ENCODE measurements at regions not wholly inside any gene's neighbourhood (a gene's known extent, or its start where the extent isn't known, plus 50 kb on each side); places are given as distances from the start of the nearest gene placed in this dataset.
"Not testable (repeated sequence)": the region's sequence is repeated elsewhere in the genome, so short reads cannot be mapped to it uniquely, and the experiment has no call there.

- DNase-seq (ENCODE audit: extremely low read depth in 1 of 2, low read depth in 1 of 2) = no peak
These were observed 367.0 kb downstream of the FOXL1 start for GRCh38 chr16:86945166-86945900.

- no peak for DNase-seq (ENCODE audit: extremely low read depth in 1 of 2, low read depth in 1 of 2)
These were observed 368.0 kb downstream of the FOXL1 start for GRCh38 chr16:86946396-86946795.

GRCh38 chr16:86946981-86947380 lies 368.6 kb downstream of the FOXL1 start:
- no peak for DNase-seq (ENCODE audit: extremely low read depth in 1 of 2, low read depth in 1 of 2)

GRCh38 chr16:86948046-86948445 lies 369.1 kb downstream of the C16orf95 start:
- DNase-seq (ENCODE audit: extremely low read depth in 1 of 2, low read depth in 1 of 2) = no peak

GRCh38 chr16:86949116-86949515 lies 368.1 kb downstream of the C16orf95 start:
- DNase-seq (ENCODE audit: extremely low read depth in 1 of 2, low read depth in 1 of 2) = no peak

GRCh38 chr16:86949630-86950029 lies 367.6 kb downstream of the C16orf95 start:
- DNase-seq (ENCODE audit: extremely low read depth in 1 of 2, low read depth in 1 of 2) = no peak

GRCh38 chr16:86951041-86951822 lies 366.0 kb downstream of the C16orf95 start:
- DNase-seq (ENCODE audit: extremely low read depth in 1 of 2, low read depth in 1 of 2) = no peak

- no peak for DNase-seq (ENCODE audit: extremely low read depth in 1 of 2, low read depth in 1 of 2)
These were observed 365.2 kb downstream of the C16orf95 start for GRCh38 chr16:86951831-86952598.

- DNase-seq (ENCODE audit: extremely low read depth in 1 of 2, low read depth in 1 of 2) = no peak
These were observed 364.4 kb downstream of the C16orf95 start for GRCh38 chr16:86952769-86953168.

- DNase-seq (ENCODE audit: extremely low read depth in 1 of 2, low read depth in 1 of 2) = no peak
These were observed 363.4 kb downstream of the C16orf95 start for GRCh38 chr16:86953631-86954391.

- no peak for DNase-seq (ENCODE audit: extremely low read depth in 1 of 2, low read depth in 1 of 2)
These were observed 361.9 kb downstream of the C16orf95 start for GRCh38 chr16:86955136-86955855.

GRCh38 chr16:86956437-86956836 lies 360.8 kb downstream of the C16orf95 start:
- DNase-seq (ENCODE audit: extremely low read depth in 1 of 2, low read depth in 1 of 2) = no peak

- DNase-seq (ENCODE audit: extremely low read depth in 1 of 2, low read depth in 1 of 2) = not testable (repeated sequence)
These were observed 359.5 kb downstream of the C16orf95 start for GRCh38 chr16:86957662-86958198.

- DNase-seq (ENCODE audit: extremely low read depth in 1 of 2, low read depth in 1 of 2) = no peak
These were observed 358.8 kb downstream of the C16orf95 start for GRCh38 chr16:86958423-86958822.

- DNase-seq (ENCODE audit: extremely low read depth in 1 of 2, low read depth in 1 of 2) = no peak
These were observed 358.0 kb downstream of the C16orf95 start for GRCh38 chr16:86959091-86959651.

GRCh38 chr16:86959729-86960128 lies 357.5 kb downstream of the C16orf95 start:
- no peak for DNase-seq (ENCODE audit: extremely low read depth in 1 of 2, low read depth in 1 of 2)

GRCh38 chr16:86960266-86960665 lies 356.9 kb downstream of the C16orf95 start:
- DNase-seq (ENCODE audit: extremely low read depth in 1 of 2, low read depth in 1 of 2) = no peak

GRCh38 chr16:86961171-86961601 lies 356.0 kb downstream of the C16orf95 start:
- no peak for DNase-seq (ENCODE audit: extremely low read depth in 1 of 2, low read depth in 1 of 2)

GRCh38 chr16:86962259-86962658 lies 354.9 kb downstream of the C16orf95 start:
- no peak for DNase-seq (ENCODE audit: extremely low read depth in 1 of 2, low read depth in 1 of 2)

All from stimulated activated CD8-positive, alpha-beta memory T cell treated with anti-CD3 and anti-CD28 coated beads, Interleukin-7, amount 100 ng/mL, for 48 hours (primary cell).